ENCODE measurements at regions not wholly inside any gene's neighbourhood (a gene's known extent, or its start where the extent isn't known, plus 50 kb on each side); places are given as distances from the start of the nearest gene placed in this dataset.
A peak's percentile ranks its signal among the peaks of the same experiment; 100 is the strongest.

DNA sequence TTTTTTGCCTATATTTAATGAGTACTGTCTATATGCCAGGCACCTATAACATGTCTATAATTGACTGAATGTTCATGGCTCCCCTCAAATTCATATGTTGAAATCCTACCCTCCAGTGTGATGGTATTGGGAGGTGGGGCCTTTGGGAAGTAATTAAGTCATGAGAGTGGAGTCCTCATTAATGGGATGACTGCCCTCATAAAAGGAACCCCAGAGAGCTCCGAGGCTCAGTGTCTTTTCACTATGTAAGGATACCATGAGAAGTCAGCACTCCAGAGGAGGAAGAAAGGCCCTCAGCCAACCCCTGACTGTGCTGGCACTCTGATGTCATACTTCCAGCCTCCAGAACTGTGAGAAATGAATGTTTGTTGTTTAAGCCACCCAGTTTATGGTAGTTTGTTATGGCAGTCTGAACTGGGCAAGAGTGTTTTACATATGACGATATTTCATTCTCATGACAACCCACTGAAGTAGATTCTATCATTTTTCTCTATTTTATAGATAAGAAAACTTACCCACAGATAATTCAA lies 61.1 kb upstream of the PCGF5 start:
- no peak for DNase-seq (ENCODE audit: extremely low spot score)
- ChIA-PET POLR2A (no interaction called here), CTCF (interaction anchor here (0.7 to 1.3 kb wide), 3 partner anchors 18 to 67 kb away, joined by 3 read pairs; no protein-coding TSS in a partner anchor)
- TF ChIP-seq, protein P1, sequence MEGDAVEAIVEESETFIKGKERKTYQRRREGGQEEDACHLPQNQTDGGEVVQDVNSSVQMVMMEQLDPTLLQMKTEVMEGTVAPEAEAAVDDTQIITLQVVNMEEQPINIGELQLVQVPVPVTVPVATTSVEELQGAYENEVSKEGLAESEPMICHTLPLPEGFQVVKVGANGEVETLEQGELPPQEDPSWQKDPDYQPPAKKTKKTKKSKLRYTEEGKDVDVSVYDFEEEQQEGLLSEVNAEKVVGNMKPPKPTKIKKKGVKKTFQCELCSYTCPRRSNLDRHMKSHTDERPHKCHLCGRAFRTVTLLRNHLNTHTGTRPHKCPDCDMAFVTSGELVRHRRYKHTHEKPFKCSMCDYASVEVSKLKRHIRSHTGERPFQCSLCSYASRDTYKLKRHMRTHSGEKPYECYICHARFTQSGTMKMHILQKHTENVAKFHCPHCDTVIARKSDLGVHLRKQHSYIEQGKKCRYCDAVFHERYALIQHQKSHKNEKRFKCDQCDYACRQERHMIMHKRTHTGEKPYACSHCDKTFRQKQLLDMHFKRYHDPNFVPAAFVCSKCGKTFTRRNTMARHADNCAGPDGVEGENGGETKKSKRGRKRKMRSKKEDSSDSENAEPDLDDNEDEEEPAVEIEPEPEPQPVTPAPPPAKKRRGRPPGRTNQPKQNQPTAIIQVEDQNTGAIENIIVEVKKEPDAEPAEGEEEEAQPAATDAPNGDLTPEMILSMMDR (IDR thresholded peaks at IDR 0.05; ENCODE audit: control extremely low read depth, extremely low read depth, low read depth, missing control alignments) = no peak

DNA sequence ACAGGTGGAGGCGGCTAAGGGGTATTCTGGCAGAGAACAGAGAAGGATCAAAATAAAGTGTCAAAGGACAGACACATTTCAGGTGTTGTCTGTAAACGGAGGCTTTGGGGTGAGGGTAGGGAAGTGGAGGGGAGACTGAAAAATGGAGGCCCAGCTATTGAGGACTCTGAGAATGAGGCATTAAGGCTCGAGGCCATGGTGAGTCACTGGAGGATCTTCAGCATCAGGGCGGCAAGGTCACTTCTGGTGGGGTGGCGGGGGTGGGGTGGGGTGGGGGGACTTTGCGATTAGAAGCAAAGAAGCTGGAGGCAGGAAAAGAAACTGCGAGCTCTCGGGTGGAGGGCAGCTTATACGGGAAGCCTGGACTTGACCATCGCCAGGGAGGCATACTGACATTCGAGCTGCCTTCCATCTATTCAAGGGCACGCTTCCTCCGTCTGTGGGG lies 58.4 kb upstream of the PCGF5 start:
- peak; percentile 18 for DNase-seq (ENCODE audit: extremely low spot score)
- TF ChIP-seq, protein P1 (IDR thresholded peaks at IDR 0.05; ENCODE audit: control extremely low read depth, extremely low read depth, low read depth, missing control alignments) = no peak
- ChIA-PET CTCF (interaction anchor here (1.2 to 2.0 kb wide), 4 partner anchors 9 to 89 kb away, joined by 3 to 7 read pairs (median 5); no protein-coding TSS in a partner anchor), POLR2A (no interaction called here)

DNA sequence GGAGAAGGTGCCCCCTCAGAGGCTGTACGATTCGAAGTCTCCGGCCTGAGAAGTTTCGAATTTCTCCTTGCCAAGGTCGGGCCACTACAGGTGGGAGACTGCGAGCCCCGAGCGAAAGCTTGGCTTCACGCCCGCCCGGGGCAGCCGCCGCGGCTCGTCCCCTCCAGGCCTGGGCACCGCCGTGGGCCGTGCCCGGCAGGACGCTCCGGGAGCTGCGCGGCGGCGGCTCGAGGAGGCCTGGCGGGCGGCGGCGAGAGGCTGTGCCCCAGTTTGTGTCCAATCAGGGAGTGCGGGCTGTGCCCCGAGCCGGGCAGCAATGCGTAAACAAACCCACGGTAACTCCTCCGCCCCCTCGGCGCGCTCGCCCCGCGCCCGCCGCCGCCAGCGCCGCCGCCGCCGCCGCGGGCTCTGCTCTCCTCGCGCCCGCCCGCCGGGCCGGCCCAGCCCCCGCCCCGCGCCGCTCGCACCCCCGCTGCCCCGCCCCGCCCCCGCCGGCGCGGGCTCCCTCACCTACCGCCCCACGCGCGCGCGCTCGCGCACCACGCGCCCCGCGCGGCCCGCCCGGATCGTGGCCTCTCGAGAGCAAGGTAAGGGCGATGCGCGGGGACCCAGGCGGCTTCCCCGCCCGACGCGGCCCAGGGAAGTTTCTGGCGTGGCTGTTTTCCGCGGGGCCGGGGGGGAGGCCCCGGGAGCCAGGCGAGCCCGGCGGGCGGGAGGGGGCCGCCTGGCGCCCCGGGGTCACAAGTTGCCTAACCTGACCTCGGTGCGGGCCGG lies 57.8 kb upstream of the PCGF5 start:
- ChIA-PET POLR2A (interaction anchor here (0.8 kb wide), 1 partner anchor 22 kb away, joined by 3 read pairs; no protein-coding TSS in a partner anchor), CTCF (interaction anchor here (1.2 to 2.0 kb wide), 5 partner anchors 8 to 88 kb away, joined by 3 to 7 read pairs (median 4); no protein-coding TSS in a partner anchor)
- peak; percentile 72 for DNase-seq (ENCODE audit: extremely low spot score)
- TF ChIP-seq, protein P1 (IDR thresholded peaks at IDR 0.05; ENCODE audit: control extremely low read depth, extremely low read depth, low read depth, missing control alignments) = no peak

DNA sequence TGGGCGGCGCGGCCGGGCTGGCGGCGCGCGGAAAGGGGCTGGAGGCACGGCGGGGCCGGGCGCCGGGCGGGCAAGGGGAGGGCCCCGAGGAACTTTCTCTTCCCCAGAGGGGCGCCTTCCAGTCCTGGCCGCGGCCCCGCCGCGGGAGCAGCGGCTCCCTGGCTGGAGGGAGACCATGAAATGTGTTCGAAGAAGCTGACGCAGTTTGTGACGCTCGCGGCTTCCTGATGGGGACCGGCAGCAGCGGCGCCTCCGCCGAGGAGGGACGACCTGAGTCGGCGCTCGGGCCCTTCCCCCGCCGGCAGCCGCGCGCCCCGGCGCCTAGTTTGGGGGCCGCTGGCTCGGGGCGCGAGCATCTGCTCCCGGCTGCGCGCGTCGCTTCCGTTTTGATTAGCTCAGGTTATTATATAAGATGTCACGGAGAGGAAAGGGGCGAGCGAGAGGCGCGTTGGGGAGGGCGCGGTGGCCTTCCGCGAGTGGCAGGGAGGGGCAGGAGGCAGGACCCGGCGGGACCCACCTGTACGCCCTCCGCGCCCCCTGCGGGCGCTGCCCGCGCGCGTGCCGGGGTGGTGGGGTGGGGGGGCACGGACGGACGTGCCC lies 57.1 kb upstream of the PCGF5 start:
- TF ChIP-seq, protein P1 (IDR thresholded peaks at IDR 0.05; ENCODE audit: control extremely low read depth, extremely low read depth, low read depth, missing control alignments) = no peak
- DNase-seq (ENCODE audit: extremely low spot score) = no peak
- CTCF ChIA-PET = interaction anchor here (1.4 kb wide), 1 partner anchor 29 kb away, joined by 4 read pairs; no protein-coding TSS in a partner anchor
- POLR2A ChIA-PET = interaction anchor here (0.8 kb wide), 1 partner anchor 23 kb away, joined by 3 read pairs; no protein-coding TSS in a partner anchor

DNA sequence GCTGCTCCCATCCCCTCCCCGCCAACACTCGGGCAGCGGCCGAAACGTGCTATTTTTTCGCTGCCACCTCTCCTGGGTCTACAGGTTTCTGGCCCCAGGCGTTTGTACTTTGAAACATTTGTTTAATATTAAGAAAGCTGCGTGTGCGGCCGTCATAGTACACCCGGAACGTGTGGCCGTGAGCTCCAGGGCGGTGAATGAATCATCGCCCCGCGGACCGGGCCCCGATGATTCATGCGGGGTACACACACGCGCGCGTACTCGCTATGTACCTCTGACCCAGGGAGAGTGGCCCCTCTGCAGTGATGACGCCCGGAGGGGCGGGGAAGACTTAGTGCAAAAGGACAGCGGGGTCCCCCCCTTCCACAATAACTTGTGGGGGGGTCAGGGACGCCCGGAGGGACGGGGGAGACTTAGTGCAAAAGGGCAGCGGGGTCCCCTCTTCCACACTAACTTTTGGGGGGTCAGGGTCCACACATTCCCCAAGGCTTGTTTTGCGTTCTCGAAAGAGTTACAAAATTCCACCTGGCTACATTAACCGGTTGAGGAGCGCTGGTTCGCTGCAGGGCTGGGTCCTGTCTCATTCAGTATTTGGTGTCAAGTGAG lies 56.5 kb upstream of the PCGF5 start:
- ChIA-PET CTCF (interaction anchor here (1.4 kb wide), 1 partner anchor 28 kb away, joined by 4 read pairs; no protein-coding TSS in a partner anchor), POLR2A (interaction anchor here (0.8 kb wide), 1 partner anchor 23 kb away, joined by 3 read pairs; no protein-coding TSS in a partner anchor)
- TF ChIP-seq, protein P1 (IDR thresholded peaks at IDR 0.05; ENCODE audit: control extremely low read depth, extremely low read depth, low read depth, missing control alignments) = no peak
- DNase-seq (ENCODE audit: extremely low spot score) = peak; percentile 45

DNA sequence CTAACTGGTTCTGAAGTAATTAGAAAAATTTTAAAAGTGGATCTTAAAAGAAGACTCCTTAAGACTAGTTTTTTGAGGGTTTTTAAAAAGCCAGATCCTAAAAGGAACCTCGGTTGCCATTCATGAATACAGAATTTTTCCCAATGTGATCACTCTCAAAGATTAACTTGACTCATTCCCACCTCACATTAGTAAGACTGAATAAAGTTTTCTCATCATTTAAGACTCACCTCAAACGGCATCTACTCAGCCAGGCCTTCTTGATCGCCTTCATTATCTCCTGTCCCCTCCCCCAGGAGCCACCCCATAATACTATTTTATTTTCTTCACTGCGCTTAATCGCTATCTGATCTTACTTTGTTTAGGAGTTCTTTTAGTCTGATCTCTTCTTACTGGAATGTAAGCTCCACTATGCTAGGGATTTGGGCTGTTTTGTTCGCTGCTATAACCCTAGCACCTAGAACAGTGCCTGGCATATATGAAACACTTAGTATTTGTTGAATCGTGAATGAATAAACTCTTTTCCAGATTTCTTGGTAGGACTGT lies 55.9 kb upstream of the PCGF5 start:
- ChIA-PET POLR2A (no interaction called here), CTCF (interaction anchor here (3.9 kb wide), 1 partner anchor 21 kb away, joined by 12 read pairs; no protein-coding TSS in a partner anchor)
- TF ChIP-seq, protein P1 (IDR thresholded peaks at IDR 0.05; ENCODE audit: control extremely low read depth, extremely low read depth, low read depth, missing control alignments) = no peak
- DNase-seq (ENCODE audit: extremely low spot score) = no peak

All from GM10248 (cell line).